Gastrocnemius medialis (tissue), 4 donors: ENCODE measurements at regions not wholly inside any gene's neighbourhood (a gene's known extent, or its start where the extent isn't known, plus 50 kb on each side); places are given as distances from the start of the nearest gene placed in this dataset.

Experiments
- ATAC-seq, 2 donors: fragments of 150-250 bp; one replicate each; pipeline ENCODE4 v1.9.1; 2016
- DNase-seq, 2 donors: peaks; one replicate each; pipeline ENCODE4 v3.0.0-alpha.2; 2019
- H3K27ac ChIP-seq, 4 donors: fragments of 200-600 bp; sonication (generic); 1 replicate in 1 of 4; 2 replicates in 3 of 4; pipeline ENCODE4 v1.5.1; 2016 to 2018; ENCODE audit warnings: mild to moderate bottlenecking in 2 of 4, moderate library complexity in 1 of 4
- H3K27me3 ChIP-seq, 3 donors: fragments of 200-600 bp; sonication (generic) in 2 of 3; 1 replicate in 1 of 3; 2 replicates in 2 of 3; pipeline versions ENCODE4 v1.5.1 to v1.6.0; 2016 to 2019; ENCODE audit warnings: mild to moderate bottlenecking in 1 of 3, moderate library complexity in 1 of 3
- H3K36me3 ChIP-seq, 2 donors: fragments of 200-600 bp; sonication (generic) in 1 of 2; one replicate each; pipeline ENCODE4 v1.5.1; 2017 to 2018
- H3K4me1 ChIP-seq, 2 donors: fragments of 200-600 bp; sonication (generic) in 1 of 2; one replicate each; pipeline ENCODE4 v1.5.1; 2016 to 2017; ENCODE audit warnings: mild to moderate bottlenecking in 2 of 2
- H3K4me3 ChIP-seq, 4 donors: fragments of 200-600 bp; sonication (generic) in 3 of 4; 1 replicate in 1 of 4; 2 replicates in 3 of 4; pipeline ENCODE4 v1.5.1; 2016 to 2019; ENCODE audit warnings: mild to moderate bottlenecking in 2 of 4
- H3K9me3 ChIP-seq, 3 donors: fragments of 200-600 bp; sonication (generic) in 2 of 3; 1 replicate in 1 of 3; 2 replicates in 2 of 3; pipeline ENCODE4 v1.5.1; 2016 to 2019
- POLR2A ChIP-seq, 2 donors: fragments of 450-650 bp; IDR thresholded peaks; one replicate each; pipeline ENCODE4 v1.6.1; 2017; ENCODE audit warnings: antibody characterized with exemption in 2 of 2, mild to moderate bottlenecking in 2 of 2, moderate library complexity in 2 of 2
- in situ Hi-C, 4 donors: fragments of 200-750 bp; cut with MboI; loops; one replicate each; pipeline versions ENCODE4 v1.15.0 to v1.8.0; 2017; ENCODE audit warnings: low sequenced_read_pairs in 4 of 4
- intact Hi-C: fragments of 100-400 bp; cut with DNase I; formaldehyde crosslinking; loops from one replicate; pipeline ENCODE4 v1.15.1; 2023; ENCODE audit warnings: low total_unique reads
- TF ChIP-seq, protein P1 (sequence below), 5 experiments: fragments of 450-650 bp in 3 of 5; fragments of 200-600 bp in 2 of 5; sonication (generic) in 2 of 5; IDR thresholded peaks in 4 of 5; conservative IDR thresholded peaks in 1 of 5; 1 replicate in 4 of 5; 2 replicates in 1 of 5; pipeline ENCODE4 v1.5.1; 2016 to 2019; ENCODE audit warnings: antibody characterized with exemption in 5 of 5, mild to moderate bottlenecking in 3 of 5, moderate library complexity in 3 of 5

GRCh38 chr16:86134802-86135461, 236.0 kb downstream of the IRF8 start:
- ATAC-seq (no peak), DNase-seq (no peak)
- H3K4me3 ChIP-seq, result no peak overlapping the region
- no peaks in the 10 kb centered on the region for H3K36me3 ChIP-seq
- no peak overlapping the region for H3K27ac ChIP-seq
- in situ Hi-C loops (no loop called here), intact Hi-C loops (no loop called here)
- H3K9me3 ChIP-seq, result no peaks in the 10 kb centered on the region
- peaks cover 0 to 5% (median 0%) of the 10 kb centered on the region in 3 donors for H3K27me3 ChIP-seq
- no peak for TF ChIP-seq POLR2A (IDR thresholded peaks at IDR 0.05)
- TF ChIP-seq, protein P1, sequence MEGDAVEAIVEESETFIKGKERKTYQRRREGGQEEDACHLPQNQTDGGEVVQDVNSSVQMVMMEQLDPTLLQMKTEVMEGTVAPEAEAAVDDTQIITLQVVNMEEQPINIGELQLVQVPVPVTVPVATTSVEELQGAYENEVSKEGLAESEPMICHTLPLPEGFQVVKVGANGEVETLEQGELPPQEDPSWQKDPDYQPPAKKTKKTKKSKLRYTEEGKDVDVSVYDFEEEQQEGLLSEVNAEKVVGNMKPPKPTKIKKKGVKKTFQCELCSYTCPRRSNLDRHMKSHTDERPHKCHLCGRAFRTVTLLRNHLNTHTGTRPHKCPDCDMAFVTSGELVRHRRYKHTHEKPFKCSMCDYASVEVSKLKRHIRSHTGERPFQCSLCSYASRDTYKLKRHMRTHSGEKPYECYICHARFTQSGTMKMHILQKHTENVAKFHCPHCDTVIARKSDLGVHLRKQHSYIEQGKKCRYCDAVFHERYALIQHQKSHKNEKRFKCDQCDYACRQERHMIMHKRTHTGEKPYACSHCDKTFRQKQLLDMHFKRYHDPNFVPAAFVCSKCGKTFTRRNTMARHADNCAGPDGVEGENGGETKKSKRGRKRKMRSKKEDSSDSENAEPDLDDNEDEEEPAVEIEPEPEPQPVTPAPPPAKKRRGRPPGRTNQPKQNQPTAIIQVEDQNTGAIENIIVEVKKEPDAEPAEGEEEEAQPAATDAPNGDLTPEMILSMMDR (IDR thresholded peaks at IDR 0.05 in 4 of 5, conservative IDR thresholded peaks at IDR 0.05 in 1 of 5), result no peak
- no peaks in the 10 kb centered on the region for H3K4me1 ChIP-seq

DNA sequence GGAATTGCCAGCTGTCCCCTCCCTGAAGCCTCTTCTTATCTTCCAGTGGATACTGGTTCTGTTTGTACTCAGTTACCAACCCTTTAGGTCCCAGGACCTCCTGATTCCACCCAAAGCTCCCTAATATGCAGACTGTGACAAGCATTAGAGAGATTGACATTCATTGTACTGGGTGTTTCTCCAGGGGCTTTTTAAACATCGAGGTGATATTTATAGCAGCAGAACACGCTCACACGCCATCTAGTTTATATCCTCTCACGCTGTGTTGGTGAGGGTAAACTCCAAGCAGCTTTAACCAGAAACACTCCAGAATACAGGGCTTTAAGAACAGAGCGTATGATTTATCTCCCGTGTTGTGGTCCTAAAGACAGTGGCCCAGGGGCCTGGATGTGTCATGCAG, 238.4 kb downstream of the IRF8 start:
- DNase-seq (no peak), ATAC-seq (no peak)
- in situ Hi-C loops, result no loop called here
- intact Hi-C loops, result no loop called here
- TF ChIP-seq, protein P1 (IDR thresholded peaks at IDR 0.05 in 4 of 5, conservative IDR thresholded peaks at IDR 0.05 in 1 of 5), result no peak
- TF ChIP-seq POLR2A (IDR thresholded peaks at IDR 0.05), result no peak
- H3K4me1 ChIP-seq, result no peaks in the 10 kb centered on the region
- H3K36me3 ChIP-seq, result no peaks in the 10 kb centered on the region
- H3K27me3 ChIP-seq, result peaks cover 0 to 5% (median 0%) of the 10 kb centered on the region in 3 donors
- H3K9me3 ChIP-seq, result no peaks in the 10 kb centered on the region
- no peak overlapping the region for H3K4me3 ChIP-seq
- no peak overlapping the region for H3K27ac ChIP-seq

DNA sequence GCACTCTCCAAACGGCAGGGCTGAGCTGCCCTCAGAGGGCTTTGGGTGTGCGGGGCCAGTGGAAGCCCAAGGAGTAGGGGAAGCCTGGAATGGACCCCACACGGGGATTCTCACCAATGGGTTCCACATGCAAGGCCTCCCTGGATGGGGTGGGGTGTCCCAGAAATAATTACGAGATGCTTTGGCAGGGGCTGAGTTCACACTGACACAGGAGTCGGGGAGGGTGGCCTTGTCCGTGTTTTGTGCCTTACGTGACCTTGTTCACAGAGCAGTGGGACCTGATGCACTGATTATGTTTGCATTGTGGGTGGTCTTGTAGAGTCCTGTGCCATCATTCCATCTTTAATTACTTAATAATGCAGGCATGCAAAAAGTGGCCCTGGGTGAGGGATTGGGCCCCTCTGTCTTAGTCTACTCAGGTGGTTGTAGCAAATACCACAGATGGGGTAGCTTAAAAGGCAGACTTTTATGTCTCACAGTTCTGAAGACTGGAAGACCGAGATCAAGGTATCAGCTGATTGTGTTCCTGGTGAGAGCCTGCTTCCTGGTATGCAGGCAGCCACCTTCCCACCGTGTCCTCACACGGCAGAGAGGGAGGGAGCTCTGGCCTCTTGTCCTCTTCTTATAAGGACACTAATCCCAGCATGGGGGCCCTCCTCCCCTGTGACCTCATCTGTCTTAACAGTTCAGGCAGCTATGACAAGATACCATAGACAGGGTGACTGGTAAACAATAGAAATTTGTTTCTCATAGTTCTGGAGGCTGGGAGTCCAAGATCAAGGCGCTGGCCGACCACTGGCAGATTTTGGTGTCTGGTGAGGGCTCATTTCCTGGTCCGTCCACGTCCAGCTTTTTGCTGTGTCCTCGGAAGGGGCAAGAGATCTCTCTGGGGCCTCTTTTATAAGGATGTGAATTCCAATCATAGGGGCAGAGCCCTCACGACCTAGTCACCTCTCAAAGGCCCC, 239.4 kb downstream of the IRF8 start:
- Histone ChIP-seq H3K27me3 (peaks cover 0 to 5% (median 0%) of the 10 kb centered on the region in 3 donors), H3K36me3 (no peaks in the 10 kb centered on the region), H3K9me3 (no peaks in the 10 kb centered on the region), H3K27ac (no peak overlapping the region), H3K4me3 (no peak overlapping the region), H3K4me1 (no peaks in the 10 kb centered on the region)
- intact Hi-C loops (no loop called here), in situ Hi-C loops (no loop called here)
- no peak for ATAC-seq
- no peak for TF ChIP-seq POLR2A (IDR thresholded peaks at IDR 0.05)
- TF ChIP-seq, protein P1 (IDR thresholded peaks at IDR 0.05 in 4 of 5, conservative IDR thresholded peaks at IDR 0.05 in 1 of 5), result no peak
- DNase-seq, result no peak

GRCh38 chr16:86142801-86143236, 243.9 kb downstream of the IRF8 start:
- no peak overlapping the region for H3K27ac ChIP-seq
- no peak overlapping the region for H3K4me3 ChIP-seq
- H3K36me3 ChIP-seq, result no peaks in the 10 kb centered on the region
- ATAC-seq (no peak), DNase-seq (no peak)
- intact Hi-C loops, result no loop called here
- TF ChIP-seq POLR2A (IDR thresholded peaks at IDR 0.05), result no peak
- TF ChIP-seq, protein P1 (IDR thresholded peaks at IDR 0.05 in 4 of 5, conservative IDR thresholded peaks at IDR 0.05 in 1 of 5), result no peak
- H3K9me3 ChIP-seq, result no peaks in the 10 kb centered on the region
- H3K27me3 ChIP-seq, result no peaks in the 10 kb centered on the region
- no peaks in the 10 kb centered on the region for H3K4me1 ChIP-seq
- in situ Hi-C loops, result no loop called here
